Peyer's patch (tissue), 4 donors: ENCODE measurements at regions not wholly inside any gene's neighbourhood (a gene's known extent, or its start where the extent isn't known, plus 50 kb on each side); places are given as distances from the start of the nearest gene placed in this dataset.

Source experiments
- DNase-seq, 3 donors: peaks; one replicate each; pipeline ENCODE4 v3.0.0-alpha.2; 2017 to 2019
- H3K27ac ChIP-seq, 4 donors: fragments of 200-600 bp; sonication (generic); one replicate each; pipeline ENCODE4 v1.5.1; 2016 to 2019
- H3K27me3 ChIP-seq, 2 donors: fragments of 200-600 bp; sonication (generic); one replicate each; pipeline ENCODE4 v1.5.1; 2019
- H3K36me3 ChIP-seq, 3 donors: fragments of 200-600 bp; sonication (generic); one replicate each; pipeline ENCODE4 v1.5.1; 2016 to 2019
- H3K4me1 ChIP-seq, 4 donors: fragments of 200-600 bp; sonication (generic); one replicate each; pipeline ENCODE4 v1.5.1; 2016 to 2019
- H3K4me3 ChIP-seq, 4 donors: fragments of 200-600 bp; sonication (generic); 1 replicate in 3 of 4; 2 replicates in 1 of 4; pipeline ENCODE4 v1.5.1; 2016 to 2019; ENCODE audit warnings: mild to moderate bottlenecking in 1 of 4
- H3K9me3 ChIP-seq, 4 donors: fragments of 200-600 bp; sonication (generic); one replicate each; pipeline ENCODE4 v1.5.1; 2016 to 2019; ENCODE audit warnings: mild to moderate bottlenecking in 1 of 4
- CTCF ChIP-seq, 6 experiments: fragments of 450-650 bp in 4 of 6; fragments of 200-600 bp in 2 of 6; sonication (generic) in 1 of 6; IDR thresholded peaks; one replicate each; pipeline ENCODE4 v1.5.1; 2017 to 2019; ENCODE audit warnings: antibody characterized with exemption in 6 of 6, mild to moderate bottlenecking in 3 of 6, moderate library complexity in 1 of 6
- POLR2A ChIP-seq, 2 donors: fragments of 450-650 bp; IDR thresholded peaks; one replicate each; pipeline ENCODE4 v1.5.1; 2017; ENCODE audit warnings: antibody characterized with exemption in 2 of 2, mild to moderate bottlenecking in 2 of 2, moderate library complexity in 2 of 2

- H3K36me3 ChIP-seq: no peaks in the 10 kb centered on the region
- no peaks in the 10 kb centered on the region for H3K4me1 ChIP-seq
- TF ChIP-seq CTCF (IDR thresholded peaks at IDR 0.05) (no peak), POLR2A (IDR thresholded peaks at IDR 0.05) (no peak)
These were observed 448.7 kb upstream of the MIR17HG start for GRCh38 chr13:90898811-90899210.

GRCh38 chr13:90899416-90899815 is 448.1 kb upstream of the MIR17HG start:
- Histone ChIP-seq H3K27ac (no peak overlapping the region), H3K4me1 (no peaks in the 10 kb centered on the region), H3K36me3 (no peaks in the 10 kb centered on the region), H3K27me3 (no peaks in the 10 kb centered on the region), H3K9me3 (no peaks in the 10 kb centered on the region), H3K4me3 (no peak overlapping the region)
- no peak for DNase-seq
- TF ChIP-seq CTCF (IDR thresholded peaks at IDR 0.05) (no peak), POLR2A (IDR thresholded peaks at IDR 0.05) (no peak)

More at GRCh38 chr13:90898811-90899210, 448.7 kb upstream of the MIR17HG start:
- DNase-seq: no peak
- H3K27ac ChIP-seq: no peak overlapping the region
- H3K9me3 ChIP-seq: no peaks in the 10 kb centered on the region
- no peaks in the 10 kb centered on the region for H3K27me3 ChIP-seq
- H3K4me3 ChIP-seq: no peak overlapping the region

- no peaks in the 10 kb centered on the region for H3K27me3 ChIP-seq
- no peaks in the 10 kb centered on the region for H3K9me3 ChIP-seq
- H3K4me1 ChIP-seq: no peaks in the 10 kb centered on the region
- DNase-seq: no peak
- no peak for TF ChIP-seq POLR2A (IDR thresholded peaks at IDR 0.05)
- no peak for TF ChIP-seq CTCF (IDR thresholded peaks at IDR 0.05)
- H3K36me3 ChIP-seq: no peaks in the 10 kb centered on the region
- H3K4me3 ChIP-seq: no peak overlapping the region
- no peak overlapping the region for H3K27ac ChIP-seq
These were observed 445.2 kb upstream of the MIR17HG start for GRCh38 chr13:90902255-90902654.

GRCh38 chr13:90906554-90906953 is 440.9 kb upstream of the MIR17HG start:
- DNase-seq: no peak
- Histone ChIP-seq H3K4me3 (no peak overlapping the region), H3K4me1 (no peaks in the 10 kb centered on the region), H3K27me3 (no peaks in the 10 kb centered on the region), H3K27ac (no peak overlapping the region), H3K9me3 (no peaks in the 10 kb centered on the region), H3K36me3 (no peaks in the 10 kb centered on the region)
- TF ChIP-seq POLR2A (IDR thresholded peaks at IDR 0.05): no peak

GRCh38 chr13:90908792-90909191 is 438.7 kb upstream of the MIR17HG start:
- no peaks in the 10 kb centered on the region for H3K27me3 ChIP-seq
- no peaks in the 10 kb centered on the region for H3K9me3 ChIP-seq
- H3K27ac ChIP-seq: no peak overlapping the region
- TF ChIP-seq POLR2A (IDR thresholded peaks at IDR 0.05) (no peak), CTCF (IDR thresholded peaks at IDR 0.05) (no peak)
- no peak for DNase-seq
- H3K36me3 ChIP-seq: no peaks in the 10 kb centered on the region
- no peak overlapping the region for H3K4me3 ChIP-seq
- no peaks in the 10 kb centered on the region for H3K4me1 ChIP-seq

- TF ChIP-seq POLR2A (IDR thresholded peaks at IDR 0.05): no peak
- no peak for TF ChIP-seq CTCF (IDR thresholded peaks at IDR 0.05)
- H3K4me3 ChIP-seq: no peak overlapping the region
- H3K36me3 ChIP-seq: no peaks in the 10 kb centered on the region
- no peak for DNase-seq
- no peaks in the 10 kb centered on the region for H3K9me3 ChIP-seq
- no peak overlapping the region for H3K27ac ChIP-seq
- H3K4me1 ChIP-seq: no peaks in the 10 kb centered on the region
- H3K27me3 ChIP-seq: no peaks in the 10 kb centered on the region
These were observed 437.4 kb upstream of the MIR17HG start for GRCh38 chr13:90910018-90910639.
